HCT116 (cell line): ENCODE measurements at regions not wholly inside any gene's neighbourhood (a gene's known extent, or its start where the extent isn't known, plus 50 kb on each side); places are given as distances from the start of the nearest gene placed in this dataset.

ENCODE experiments used
- ATAC-seq: fragments of 200-7000 bp; cut with Tn5 transposase; 2 replicates; pipeline ENCODE4 v1.9.1; 2020; ENCODE audit warnings: mild to moderate bottlenecking, moderate library complexity
- BruUV-seq: library from RNA; stranded (reverse); fragments of 400-500 nt; replicated peaks from 2 replicates; lab custom pipeline; 2021; lab: Mats Ljungman, UMichigan
- CTCF ChIA-PET: fragments of 300-600 bp; sonication (Branson Sonifier 250); formaldehyde crosslinking; loops from one replicate; lab custom pipeline; 2021; ENCODE audit warnings: antibody characterized with exemption; lab: Charles Lee
- POLR2A ChIA-PET: fragments of 300-600, 350-600 bp; sonication (Branson Sonifier 250); formaldehyde crosslinking; loops from one replicate; lab custom pipeline; 2021; ENCODE audit warnings: antibody characterized with exemption; lab: Charles Lee
- RAD21 ChIA-PET, 2 experiments: fragments of 300-600 bp; sonication (Branson Sonifier 250); formaldehyde crosslinking; loops; one replicate each; lab custom pipeline; 2023; ENCODE audit warnings: low total read pairs in 2 of 2; ENCODE audit not compliant: uncharacterized antibody in 2 of 2, unreplicated experiment in 2 of 2, low non-redundant PET in 1 of 2; lab: Charles Lee
- DNase-seq: peaks from one replicate; pipeline ENCODE4 v3.0.0-alpha.2; 2010; ENCODE audit warnings: low read depth, low spot score
- H2AFZ ChIP-seq: fragments of 200-600 bp; shearing (Covaris generic), sonication (generic); 2 replicates; pipeline ENCODE4 v1.6.1; 2017; ENCODE audit warnings: low read depth, mixed run types, mixed read lengths, antibody characterized with exemption, low read length; ENCODE audit not compliant: poor library complexity, severe bottlenecking
- H3K27ac ChIP-seq: 2 replicates; pipeline ENCODE4 v1.5.1; 2012; ENCODE audit warnings: low read depth, low read length
- H3K27me3 ChIP-seq: fragments of 200-600 bp; sonication (generic); 2 replicates; pipeline ENCODE4 v1.6.1; 2016; ENCODE audit warnings: mixed run types, low read length, mixed read lengths; ENCODE audit not compliant: insufficient read depth
- H3K36me3 ChIP-seq, 2 experiments: fragments of 200-500 bp in 1 of 2; fragments of 200-600 bp in 1 of 2; sonication (Bioruptor generic) in 1 of 2; sonication (generic) in 1 of 2; 2 replicates each; pipeline versions ENCODE4 v1.5.1 to v1.6.1; 2014 to 2016; ENCODE audit warnings: low read length in 2 of 2, inconsistent platforms in 1 of 2, mixed read lengths in 1 of 2, mixed run types in 1 of 2; ENCODE audit not compliant: insufficient read depth in 2 of 2, control insufficient read depth in 1 of 2
- H3K4me1 ChIP-seq, 2 experiments: fragments of 200-600 bp in 1 of 2; sonication (generic) in 1 of 2; 2 replicates each; pipeline versions ENCODE4 v1.5.1 to v1.6.1; 2012 to 2017; ENCODE audit warnings: low read length in 2 of 2, inconsistent platforms in 1 of 2, mild to moderate bottlenecking in 1 of 2, mixed read lengths in 1 of 2, mixed run types in 1 of 2, moderate library complexity in 1 of 2; ENCODE audit not compliant: insufficient read depth in 2 of 2, control insufficient read depth in 1 of 2
- H3K4me2 ChIP-seq: fragments of 200-600 bp; sonication (generic); 2 replicates; pipeline ENCODE4 v1.6.1; 2017; ENCODE audit warnings: mixed run types, low read length, mixed read lengths
- H3K4me3 ChIP-seq, 2 experiments: fragments of 200-600 bp in 1 of 2; sonication (generic) in 1 of 2; replicated peaks in 1 of 2; 2 replicates each; pipeline ENCODE4 v1.5.1; 2011 to 2016; ENCODE audit warnings: low read length in 2 of 2, control low read depth in 1 of 2, low read depth in 1 of 2, mild to moderate bottlenecking in 1 of 2, mixed read lengths in 1 of 2, mixed run types in 1 of 2
- H3K79me2 ChIP-seq: fragments of 200-600 bp; sonication (generic); 2 replicates; pipeline ENCODE4 v1.6.1; 2017; ENCODE audit warnings: mild to moderate bottlenecking, mixed run types, low read length, moderate library complexity, mixed read lengths; ENCODE audit not compliant: insufficient read depth
- H3K9ac ChIP-seq: fragments of 200-600 bp; sonication (generic); 2 replicates; pipeline ENCODE4 v1.6.1; 2016; ENCODE audit warnings: low read length, mixed read lengths
- H3K9me2 ChIP-seq: fragments of 200-600 bp; sonication (generic), shearing (Covaris generic); 2 replicates; pipeline ENCODE4 v1.6.1; 2017; ENCODE audit warnings: mixed run types, mild to moderate bottlenecking, moderate library complexity; ENCODE audit not compliant: insufficient read depth
- H3K9me3 ChIP-seq, 2 experiments: fragments of 200-500 bp in 1 of 2; fragments of 200-600 bp in 1 of 2; sonication (Bioruptor generic) in 1 of 2; sonication (generic) in 1 of 2; 2 replicates each; pipeline ENCODE4 v1.6.1; 2014 to 2017; ENCODE audit warnings: low read length in 2 of 2, mixed read lengths in 2 of 2, inconsistent platforms in 1 of 2, low read depth in 1 of 2, mild to moderate bottlenecking in 1 of 2, mixed run types in 1 of 2, moderate library complexity in 1 of 2; ENCODE audit not compliant: control insufficient read depth in 1 of 2, insufficient read depth in 1 of 2
- H4K20me1 ChIP-seq: fragments of 200-600 bp; sonication (generic), shearing (Covaris generic); 2 replicates; pipeline ENCODE4 v1.6.1; 2017; ENCODE audit warnings: mixed run types, mild to moderate bottlenecking, moderate library complexity; ENCODE audit not compliant: insufficient read depth
- CEBPB ChIP-seq: IDR thresholded peaks from 2 replicates; pipeline ENCODE4 v1.6.1; 2012; ENCODE audit warnings: low read depth
- EGR1 ChIP-seq: IDR thresholded peaks from 2 replicates; pipeline ENCODE4 v1.6.1; 2012; ENCODE audit warnings: low read depth
- ELF1 ChIP-seq: IDR thresholded peaks from 2 replicates; pipeline ENCODE4 v1.6.1; 2012; ENCODE audit warnings: low read depth, borderline replicate concordance
- EZH2 ChIP-seq: fragments of 200-600 bp; sonication (generic); IDR thresholded peaks from 2 replicates; pipeline ENCODE4 v1.6.1; 2017; ENCODE audit warnings: antibody characterized with exemption, mixed run types
- EZH2phosphoT487 ChIP-seq: fragments of 200-600 bp; IDR thresholded peaks from 2 replicates; pipeline ENCODE4 v1.6.1; 2018; ENCODE audit warnings: antibody characterized with exemption, borderline replicate concordance
- JUND ChIP-seq: IDR thresholded peaks from 2 replicates; pipeline ENCODE4 v1.6.1; 2012
- POLR2A ChIP-seq: IDR thresholded peaks from 2 replicates; pipeline ENCODE4 v1.7.0; 2011; ENCODE audit warnings: borderline replicate concordance; ENCODE audit not compliant: insufficient read depth, insufficient read length; ENCODE audit errors: extremely low read depth
- SIN3A ChIP-seq: IDR thresholded peaks from 2 replicates; pipeline ENCODE4 v1.6.1; 2012; ENCODE audit warnings: low read depth
- SP1 ChIP-seq: IDR thresholded peaks from 2 replicates; pipeline ENCODE4 v1.6.1; 2012; ENCODE audit warnings: low read depth
- SRF ChIP-seq: IDR thresholded peaks from 2 replicates; pipeline ENCODE4 v1.6.1; 2012; ENCODE audit warnings: low read depth
- TCF7L2 ChIP-seq: IDR thresholded peaks from 2 replicates; pipeline ENCODE4 v1.7.0; 2011; ENCODE audit warnings: borderline replicate concordance, inconsistent platforms; ENCODE audit not compliant: insufficient read depth, insufficient read length; ENCODE audit errors: extremely low read depth
- YY1 ChIP-seq: IDR thresholded peaks from 2 replicates; pipeline ENCODE4 v1.6.1; 2011; ENCODE audit warnings: low read length, low read depth, moderate library complexity, mild to moderate bottlenecking; ENCODE audit not compliant: insufficient replicate concordance; ENCODE audit errors: extremely low read depth
- ZFX ChIP-seq: fragments of 450-650 bp; IDR thresholded peaks from 2 replicates; pipeline ENCODE4 v1.6.1; 2017
- ZNF274 ChIP-seq: fragments of 200-500 bp; sonication (Bioruptor generic); IDR thresholded peaks from 2 replicates; pipeline ENCODE4 v1.6.1; 2014; ENCODE audit warnings: mild to moderate bottlenecking, low read depth, low read length, inconsistent platforms
- intact Hi-C: fragments of 100-400 bp; cut with micrococcal nuclease; formaldehyde crosslinking; loops from 2 replicates; pipeline ENCODE4 v1.10.0; 2022
- TF ChIP-seq, protein P1 (sequence below), 3 experiments: fragments of 200-600 bp in 1 of 3; sonication (generic) in 1 of 3; IDR thresholded peaks in 2 of 3; conservative IDR thresholded peaks in 1 of 3; 2 replicates each; pipeline ENCODE4 v1.5.1; 2012 to 2017; ENCODE audit warnings: low read depth in 2 of 3, low read length in 2 of 3, antibody characterized with exemption in 1 of 3, borderline replicate concordance in 1 of 3, control low read depth in 1 of 3, mild to moderate bottlenecking in 1 of 3, mixed read lengths in 1 of 3, mixed run types in 1 of 3, moderate library complexity in 1 of 3; ENCODE audit not compliant: insufficient read depth in 1 of 3
- TF ChIP-seq, protein P2 (sequence below): IDR thresholded peaks from 2 replicates; pipeline ENCODE4 v1.6.1; 2012
- TF ChIP-seq, protein P3 (sequence below): IDR thresholded peaks from 2 replicates; pipeline ENCODE4 v1.6.1; 2012; ENCODE audit warnings: low read depth
- TF ChIP-seq, protein P4 (sequence below): IDR thresholded peaks from 2 replicates; pipeline ENCODE4 v1.6.1; 2011; ENCODE audit warnings: mild to moderate bottlenecking, low read length, moderate library complexity; ENCODE audit not compliant: insufficient replicate concordance; ENCODE audit errors: extremely low read depth
- TF ChIP-seq, protein P5 (sequence below): IDR thresholded peaks from 2 replicates; pipeline ENCODE4 v1.6.1; 2012

DNA sequence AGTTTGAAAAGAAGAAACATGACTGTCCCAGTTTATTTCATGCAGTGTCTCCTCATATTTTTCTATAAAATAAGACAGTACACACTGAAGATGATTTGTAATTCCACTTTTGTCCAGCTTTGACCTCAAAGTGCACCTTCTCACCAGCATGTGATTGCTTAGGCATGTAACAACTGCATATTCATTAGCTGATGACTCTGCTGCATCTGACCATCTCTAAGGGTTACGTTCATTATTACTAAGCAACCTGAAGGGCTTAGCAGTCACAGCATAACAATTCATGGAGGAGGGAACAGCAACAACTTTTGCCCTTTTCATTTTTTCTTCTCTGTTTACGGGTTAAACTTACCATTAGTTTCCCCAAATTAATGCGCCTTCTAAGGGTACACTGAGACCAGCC is 330.6 kb upstream of the PIK3C3 start:
- no peaks in the 10 kb centered on the region for H3K27me3 ChIP-seq
- no peak overlapping the region for H3K4me2 ChIP-seq
- no peaks in the 10 kb centered on the region for H3K79me2 ChIP-seq
- H3K27ac ChIP-seq, result no peak overlapping the region
- peaks cover 3 to 28% of the 10 kb centered on the region in 2 experiments; a peak in 3 of 4 replicates for H3K9me3 ChIP-seq
- no peaks in the 10 kb centered on the region for H3K4me1 ChIP-seq
- no peak overlapping the region for H3K9ac ChIP-seq
- no peak overlapping the region for H3K4me3 ChIP-seq
- no peak overlapping the region for H2AFZ ChIP-seq
- no TSS peak for BruUV-seq
- ChIA-PET CTCF (no interaction called here), RAD21 (no interaction called here), POLR2A (no interaction called here)
- intact Hi-C loops, result no loop called here
- TF ChIP-seq EZH2, result no peak
- TF ChIP-seq, protein P1, sequence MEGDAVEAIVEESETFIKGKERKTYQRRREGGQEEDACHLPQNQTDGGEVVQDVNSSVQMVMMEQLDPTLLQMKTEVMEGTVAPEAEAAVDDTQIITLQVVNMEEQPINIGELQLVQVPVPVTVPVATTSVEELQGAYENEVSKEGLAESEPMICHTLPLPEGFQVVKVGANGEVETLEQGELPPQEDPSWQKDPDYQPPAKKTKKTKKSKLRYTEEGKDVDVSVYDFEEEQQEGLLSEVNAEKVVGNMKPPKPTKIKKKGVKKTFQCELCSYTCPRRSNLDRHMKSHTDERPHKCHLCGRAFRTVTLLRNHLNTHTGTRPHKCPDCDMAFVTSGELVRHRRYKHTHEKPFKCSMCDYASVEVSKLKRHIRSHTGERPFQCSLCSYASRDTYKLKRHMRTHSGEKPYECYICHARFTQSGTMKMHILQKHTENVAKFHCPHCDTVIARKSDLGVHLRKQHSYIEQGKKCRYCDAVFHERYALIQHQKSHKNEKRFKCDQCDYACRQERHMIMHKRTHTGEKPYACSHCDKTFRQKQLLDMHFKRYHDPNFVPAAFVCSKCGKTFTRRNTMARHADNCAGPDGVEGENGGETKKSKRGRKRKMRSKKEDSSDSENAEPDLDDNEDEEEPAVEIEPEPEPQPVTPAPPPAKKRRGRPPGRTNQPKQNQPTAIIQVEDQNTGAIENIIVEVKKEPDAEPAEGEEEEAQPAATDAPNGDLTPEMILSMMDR (IDR thresholded peaks at IDR 0.05 in 2 of 3, conservative IDR thresholded peaks at IDR 0.05 in 1 of 3; ENCODE audit: borderline replicate concordance in 1 of 3, insufficient read depth in 1 of 3, low read depth in 2 of 3, low read length in 2 of 3), result no peak
- no peak for TF ChIP-seq SRF
- TF ChIP-seq, protein P2, sequence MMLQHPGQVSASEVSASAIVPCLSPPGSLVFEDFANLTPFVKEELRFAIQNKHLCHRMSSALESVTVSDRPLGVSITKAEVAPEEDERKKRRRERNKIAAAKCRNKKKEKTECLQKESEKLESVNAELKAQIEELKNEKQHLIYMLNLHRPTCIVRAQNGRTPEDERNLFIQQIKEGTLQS, result no peak
- TF ChIP-seq, protein P3, sequence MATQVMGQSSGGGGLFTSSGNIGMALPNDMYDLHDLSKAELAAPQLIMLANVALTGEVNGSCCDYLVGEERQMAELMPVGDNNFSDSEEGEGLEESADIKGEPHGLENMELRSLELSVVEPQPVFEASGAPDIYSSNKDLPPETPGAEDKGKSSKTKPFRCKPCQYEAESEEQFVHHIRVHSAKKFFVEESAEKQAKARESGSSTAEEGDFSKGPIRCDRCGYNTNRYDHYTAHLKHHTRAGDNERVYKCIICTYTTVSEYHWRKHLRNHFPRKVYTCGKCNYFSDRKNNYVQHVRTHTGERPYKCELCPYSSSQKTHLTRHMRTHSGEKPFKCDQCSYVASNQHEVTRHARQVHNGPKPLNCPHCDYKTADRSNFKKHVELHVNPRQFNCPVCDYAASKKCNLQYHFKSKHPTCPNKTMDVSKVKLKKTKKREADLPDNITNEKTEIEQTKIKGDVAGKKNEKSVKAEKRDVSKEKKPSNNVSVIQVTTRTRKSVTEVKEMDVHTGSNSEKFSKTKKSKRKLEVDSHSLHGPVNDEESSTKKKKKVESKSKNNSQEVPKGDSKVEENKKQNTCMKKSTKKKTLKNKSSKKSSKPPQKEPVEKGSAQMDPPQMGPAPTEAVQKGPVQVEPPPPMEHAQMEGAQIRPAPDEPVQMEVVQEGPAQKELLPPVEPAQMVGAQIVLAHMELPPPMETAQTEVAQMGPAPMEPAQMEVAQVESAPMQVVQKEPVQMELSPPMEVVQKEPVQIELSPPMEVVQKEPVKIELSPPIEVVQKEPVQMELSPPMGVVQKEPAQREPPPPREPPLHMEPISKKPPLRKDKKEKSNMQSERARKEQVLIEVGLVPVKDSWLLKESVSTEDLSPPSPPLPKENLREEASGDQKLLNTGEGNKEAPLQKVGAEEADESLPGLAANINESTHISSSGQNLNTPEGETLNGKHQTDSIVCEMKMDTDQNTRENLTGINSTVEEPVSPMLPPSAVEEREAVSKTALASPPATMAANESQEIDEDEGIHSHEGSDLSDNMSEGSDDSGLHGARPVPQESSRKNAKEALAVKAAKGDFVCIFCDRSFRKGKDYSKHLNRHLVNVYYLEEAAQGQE, result no peak
- TF ChIP-seq, protein P4, sequence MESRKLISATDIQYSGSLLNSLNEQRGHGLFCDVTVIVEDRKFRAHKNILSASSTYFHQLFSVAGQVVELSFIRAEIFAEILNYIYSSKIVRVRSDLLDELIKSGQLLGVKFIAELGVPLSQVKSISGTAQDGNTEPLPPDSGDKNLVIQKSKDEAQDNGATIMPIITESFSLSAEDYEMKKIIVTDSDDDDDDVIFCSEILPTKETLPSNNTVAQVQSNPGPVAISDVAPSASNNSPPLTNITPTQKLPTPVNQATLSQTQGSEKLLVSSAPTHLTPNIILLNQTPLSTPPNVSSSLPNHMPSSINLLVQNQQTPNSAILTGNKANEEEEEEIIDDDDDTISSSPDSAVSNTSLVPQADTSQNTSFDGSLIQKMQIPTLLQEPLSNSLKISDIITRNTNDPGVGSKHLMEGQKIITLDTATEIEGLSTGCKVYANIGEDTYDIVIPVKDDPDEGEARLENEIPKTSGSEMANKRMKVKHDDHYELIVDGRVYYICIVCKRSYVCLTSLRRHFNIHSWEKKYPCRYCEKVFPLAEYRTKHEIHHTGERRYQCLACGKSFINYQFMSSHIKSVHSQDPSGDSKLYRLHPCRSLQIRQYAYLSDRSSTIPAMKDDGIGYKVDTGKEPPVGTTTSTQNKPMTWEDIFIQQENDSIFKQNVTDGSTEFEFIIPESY, result no peak
- no peak for TF ChIP-seq CEBPB
- TF ChIP-seq ZNF274, result no peak
- no peak for TF ChIP-seq EZH2phosphoT487
- TF ChIP-seq, protein P5, sequence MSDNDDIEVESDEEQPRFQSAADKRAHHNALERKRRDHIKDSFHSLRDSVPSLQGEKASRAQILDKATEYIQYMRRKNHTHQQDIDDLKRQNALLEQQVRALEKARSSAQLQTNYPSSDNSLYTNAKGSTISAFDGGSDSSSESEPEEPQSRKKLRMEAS, result no peak
- TF ChIP-seq JUND, result no peak
- no peak for TF ChIP-seq POLR2A
- TF ChIP-seq SIN3A, result no peak
- TF ChIP-seq YY1, result no peak
- no peak for TF ChIP-seq ZFX
- no peak for TF ChIP-seq TCF7L2
- TF ChIP-seq SP1, result no peak
- no peak for TF ChIP-seq EGR1
- TF ChIP-seq ELF1, result no peak
- H3K36me3 ChIP-seq, result no peaks in the 10 kb centered on the region
- H3K9me2 ChIP-seq, result no peaks in the 10 kb centered on the region
- ATAC-seq (no peak), DNase-seq (no peak)
- H4K20me1 ChIP-seq, result no peaks in the 10 kb centered on the region
